GM23338 (cell line): ENCODE measurements at regions not wholly inside any gene's neighbourhood (a gene's known extent, or its start where the extent isn't known, plus 50 kb on each side); places are given as distances from the start of the nearest gene placed in this dataset.

Experiments used
- CTCF ChIP-seq, 2 experiments: fragments of 200-600 bp in 1 of 2; sonication (generic) in 1 of 2; conservative IDR thresholded peaks; 2 replicates each; pipeline versions ENCODE4 v1.5.1 to v1.6.1; 2016 to 2017; ENCODE audit warnings: antibody characterized with exemption in 2 of 2, low read depth in 2 of 2, mild to moderate bottlenecking in 2 of 2, moderate library complexity in 1 of 2
- ETS1 ChIP-seq: IDR thresholded peaks from 2 replicates; pipeline ENCODE4 v1.6.1; 2016; ENCODE audit warnings: antibody characterized with exemption
- EZH2 ChIP-seq: fragments of 200-600 bp; sonication (generic); IDR thresholded peaks from one replicate; pipeline ENCODE4 v1.8.0; 2017; ENCODE audit warnings: antibody characterized with exemption, mild to moderate bottlenecking, low read depth; ENCODE audit not compliant: unreplicated experiment
- POLR2AphosphoS5 ChIP-seq: IDR thresholded peaks from 2 replicates; pipeline ENCODE4 v1.6.1; 2016; ENCODE audit warnings: antibody characterized with exemption, low read depth
- STAT1 ChIP-seq: IDR thresholded peaks from one replicate; pipeline ENCODE4 v1.6.1; 2016; ENCODE audit warnings: antibody characterized with exemption; ENCODE audit not compliant: unreplicated experiment
- ZNF114 ChIP-seq: fragments of 250-450 bp; sonication (Bioruptor Pico); IDR thresholded peaks from 2 replicates; pipeline ENCODE4 v1.5.0; 2020; ENCODE audit warnings: mild to moderate bottlenecking, moderate library complexity

- TF ChIP-seq CTCF (conservative IDR thresholded peaks at IDR 0.05; ENCODE audit: low read depth in 2 of 2) (no peak), STAT1 (no peak), POLR2AphosphoS5 (no peak), EZH2 (no peak), ZNF114 (CRISPR knock-in tag) (no peak), ETS1 (no peak)
Measured at GRCh38 chr14:98217530-98217929, 1054.5 kb downstream of the BCL11B start.
